Heart right ventricle (tissue), 16 donors: ENCODE measurements at regions not wholly inside any gene's neighbourhood (a gene's known extent, or its start where the extent isn't known, plus 50 kb on each side); places are given as distances from the start of the nearest gene placed in this dataset.

ENCODE experiments used
- ATAC-seq, 8 donors: fragments of 200-7000 bp; cut with Tn5 transposase; one replicate each; pipeline ENCODE4 v1.9.1; 2020; ENCODE audit warnings: mild to moderate bottlenecking in 8 of 8, moderate library complexity in 8 of 8, moderate number of reproducible peaks in 1 of 8
- DNase-seq, 2 donors: peaks; one replicate each; pipeline ENCODE4 v3.0.0-alpha.2; 2020
- H3K27ac ChIP-seq, 10 donors: fragments of 200-600 bp; sonication (generic) in 2 of 10; one replicate each; pipeline versions ENCODE4 v1.5.0 to v1.8.0; 2020 to 2022; ENCODE audit warnings: mild to moderate bottlenecking in 3 of 10
- H3K27me3 ChIP-seq, 7 donors: fragments of 200-600 bp; one replicate each; pipeline ENCODE4 v1.8.0; 2021 to 2022; ENCODE audit warnings: mild to moderate bottlenecking in 2 of 7
- H3K36me3 ChIP-seq, 9 donors: fragments of 200-600 bp; sonication (generic) in 1 of 9; one replicate each; pipeline versions ENCODE4 v1.5.0 to v1.8.0; 2020 to 2022; ENCODE audit warnings: mild to moderate bottlenecking in 2 of 9
- H3K4me1 ChIP-seq, 9 donors: fragments of 200-600 bp; sonication (generic) in 1 of 9; one replicate each; pipeline versions ENCODE4 v1.5.0 to v1.8.0; 2020 to 2022; ENCODE audit warnings: mild to moderate bottlenecking in 4 of 9
- H3K4me3 ChIP-seq, 10 donors: fragments of 200-600 bp; sonication (generic) in 2 of 10; one replicate each; pipeline versions ENCODE4 v1.5.0 to v1.8.0; 2020 to 2022; ENCODE audit warnings: mild to moderate bottlenecking in 7 of 10, moderate library complexity in 2 of 10
- H3K9me3 ChIP-seq, 11 donors: fragments of 200-600 bp in 10 of 11; sonication (generic) in 2 of 11; one replicate each; pipeline versions ENCODE4 v1.5.0 to v1.8.0; 2013 to 2022; ENCODE audit warnings: mild to moderate bottlenecking in 2 of 11, control low read depth in 1 of 11, moderate library complexity in 1 of 11
- CTCF ChIP-seq, 9 donors: fragments of 200-600 bp; sonication (generic) in 2 of 9; IDR thresholded peaks; one replicate each; pipeline versions ENCODE4 v1.5.0 to v1.8.0; 2021 to 2022; ENCODE audit warnings: antibody characterized with exemption in 9 of 9, mild to moderate bottlenecking in 5 of 9, moderate library complexity in 1 of 9
- WGBS, 2 donors: extraction: QIAGEN DNeasy Blood & Tissue Kit; methylation state at CpG; one replicate each; pipeline ENCODE4 v1.1.7; 2013; ENCODE audit warnings: inconsistent platforms in 1 of 2; 5-methylcytosine and 5-hydroxymethylcytosine counted together
- intact Hi-C, 10 donors: fragments of 100-400 bp; cut with DNase I; formaldehyde crosslinking; loops; one replicate each; pipeline versions ENCODE4 v1.11.1 to v1.14.2; 2022
- donor health status: Arrhythmogenic right ventricular cardiomyopathy.
- donor health status: ischemic (EF 13 %, LVEDD 7.1; RV severe dilation, severe dysfunction).
- donor health status: healthy with polysubstance abuse.
- donor health status: DM: no; HTN: yes; CAD: no.
- donor health status: DM: no; HTN: no; CAD: no.
- donor health status: ischemic (EF 25% LVEDD 6.9; RV normal size, moderate dysfunction).
- donor health status: ischemic (EF 25% LVEDD 5.7; RV mildly dilated, moderate dysfunction).
- donor health status: healthy.
- donor health status: DM: yes; HTN: yes; CAD: no.
- donor health status: Ischemic cardiomyopathy.
- donor health status: ischemic (EF 35%, LVEDD 5.7; RV mildly dilated, moderate dysfunction).
- donor health status: nonischemic (EF 11% LVEDD 7.7; RV severe dilation, severe dysfunction).
- donor health status: DM: yes; HTN: yes; CAD: no.
- donor health status: PGD.
- donor health status: ischemic (EF 29% LVEDD 5.4; RV normal size, mild dysfunction).
- donor health status: nonischemic (EF 23%, LVEDD 6.1; RV moderate dilation, normal function).

- no peaks in the 10 kb centered on the region for H3K9me3 ChIP-seq
- H3K4me3 ChIP-seq = no peak overlapping the region
- no peak for ATAC-seq
- 93 to 97% methylated on average over 4 of the region's 4 CpGs for WGBS, 2 donors
- no peaks in the 10 kb centered on the region for H3K4me1 ChIP-seq
- no peak for TF ChIP-seq CTCF (IDR thresholded peaks at IDR 0.05)
- H3K27ac ChIP-seq = no peak overlapping the region
- intact Hi-C loops = no loop called here
- no peaks in the 10 kb centered on the region for H3K36me3 ChIP-seq
- no peaks in the 10 kb centered on the region for H3K27me3 ChIP-seq
- no peak for DNase-seq
Observed at GRCh38 chr6:40966860-40967259, 72.2 kb downstream of the UNC5CL start.

GRCh38 chr6:40965046-40965445, 74.0 kb downstream of the UNC5CL start:
- Histone ChIP-seq H3K4me1 (no peaks in the 10 kb centered on the region), H3K36me3 (no peaks in the 10 kb centered on the region), H3K4me3 (no peak overlapping the region), H3K9me3 (no peaks in the 10 kb centered on the region), H3K27me3 (no peaks in the 10 kb centered on the region), H3K27ac (no peak overlapping the region)
- TF ChIP-seq CTCF (IDR thresholded peaks at IDR 0.05) = no peak
- intact Hi-C loops = no loop called here
- 91 to 97% methylated on average over 2 of the region's 2 CpGs for WGBS, 2 donors
- ATAC-seq = no peak
- no peak for DNase-seq

- Histone ChIP-seq H3K27ac (no peak overlapping the region), H3K9me3 (no peaks in the 10 kb centered on the region), H3K36me3 (no peaks in the 10 kb centered on the region), H3K27me3 (no peaks in the 10 kb centered on the region), H3K4me3 (no peak overlapping the region), H3K4me1 (no peaks in the 10 kb centered on the region)
- intact Hi-C loops = no loop called here
- no peak for TF ChIP-seq CTCF (IDR thresholded peaks at IDR 0.05)
- DNase-seq (no peak), ATAC-seq (no peak)
- WGBS, 2 donors = 88 to 95% methylated on average over 3 of the region's 3 CpGs
Observed at GRCh38 chr6:40963019-40963418, 76.0 kb downstream of the UNC5CL start.

- 64% methylated on average over 2 of the region's 2 CpGs for WGBS, 2 donors
- ATAC-seq (no peak), DNase-seq (no peak)
- no peaks in the 10 kb centered on the region for H3K36me3 ChIP-seq
- H3K4me3 ChIP-seq = no peak overlapping the region
- no peaks in the 10 kb centered on the region for H3K27me3 ChIP-seq
- intact Hi-C loops = no loop called here
- no peak overlapping the region for H3K27ac ChIP-seq
- no peak for TF ChIP-seq CTCF (IDR thresholded peaks at IDR 0.05)
- H3K4me1 ChIP-seq = no peaks in the 10 kb centered on the region
- no peaks in the 10 kb centered on the region for H3K9me3 ChIP-seq
Observed at GRCh38 chr6:40962241-40962640, 76.8 kb downstream of the UNC5CL start.

GRCh38 chr6:40961831-40962230, 77.2 kb downstream of the UNC5CL start:
- ATAC-seq = no peak
- Histone ChIP-seq H3K4me1 (no peaks in the 10 kb centered on the region), H3K36me3 (no peaks in the 10 kb centered on the region), H3K27me3 (no peaks in the 10 kb centered on the region), H3K27ac (no peak overlapping the region), H3K9me3 (no peaks in the 10 kb centered on the region), H3K4me3 (no peak overlapping the region)
- intact Hi-C loops = no loop called here
- DNase-seq = no peak
- WGBS, 2 donors = 95 to 96% methylated on average over 4 of the region's 4 CpGs
- TF ChIP-seq CTCF (IDR thresholded peaks at IDR 0.05) = no peak
